CD14-positive monocyte (primary cell): ENCODE measurements at regions not wholly inside any gene's neighbourhood (a gene's known extent, or its start where the extent isn't known, plus 50 kb on each side); places are given as distances from the start of the nearest gene placed in this dataset.

Experiments
- DNase-seq, 3 donors: peaks; one replicate each; pipeline ENCODE4 v3.0.0-alpha.2; 2011 to 2022
- H2AFZ ChIP-seq: 2 replicates; pipeline ENCODE4 v1.6.0; 2012; ENCODE audit warnings: mild to moderate bottlenecking, low read depth, low read length, inconsistent platforms; ENCODE audit not compliant: insufficient read depth, poor library complexity, severe bottlenecking
- H3K27ac ChIP-seq, 2 donors: 1 replicate in 1 of 2; 2 replicates in 1 of 2; pipeline ENCODE4 v1.5.1; 2012 to 2013; ENCODE audit warnings: low read length in 2 of 2, control low read depth in 1 of 2, inconsistent platforms in 1 of 2, low read depth in 1 of 2, mild to moderate bottlenecking in 1 of 2
- H3K27me3 ChIP-seq, 2 donors: one replicate each; pipeline versions ENCODE4 v1.6.0 to v1.6.1; 2011 to 2013; ENCODE audit warnings: low read length in 2 of 2; ENCODE audit not compliant: control insufficient read depth in 2 of 2, insufficient read depth in 2 of 2
- H3K36me3 ChIP-seq, 2 donors: replicated peaks in 1 of 2; 1 replicate in 1 of 2; 2 replicates in 1 of 2; pipeline versions ENCODE4 v1.5.1 to v1.6.1; 2012 to 2013; ENCODE audit warnings: low read length in 2 of 2, control low read depth in 1 of 2, inconsistent platforms in 1 of 2, mild to moderate bottlenecking in 1 of 2; ENCODE audit not compliant: insufficient read depth in 2 of 2, control insufficient read depth in 1 of 2
- H3K4me1 ChIP-seq, 2 donors: 1 replicate in 1 of 2; 2 replicates in 1 of 2; pipeline versions ENCODE4 v1.5.1 to v1.6.1; 2012 to 2013; ENCODE audit warnings: low read length in 2 of 2, control low read depth in 1 of 2, inconsistent platforms in 1 of 2, mild to moderate bottlenecking in 1 of 2, moderate library complexity in 1 of 2; ENCODE audit not compliant: insufficient read depth in 2 of 2, control insufficient read depth in 1 of 2
- H3K4me2 ChIP-seq: replicated peaks from 2 replicates; pipeline ENCODE3; 2012; ENCODE audit warnings: low read length, moderate library complexity, mild to moderate bottlenecking; ENCODE audit not compliant: poor library complexity, severe bottlenecking; ENCODE audit errors: extremely low read depth
- H3K4me3 ChIP-seq, 3 experiments: fragments of 200-600 bp in 1 of 3; sonication (generic) in 1 of 3; replicated peaks in 1 of 3; 1 replicate in 2 of 3; 2 replicates in 1 of 3; pipeline ENCODE4 v1.5.1; 2011 to 2013; ENCODE audit warnings: low read length in 3 of 3, mild to moderate bottlenecking in 3 of 3, control low read depth in 2 of 3, low read depth in 2 of 3, inconsistent platforms in 1 of 3, moderate library complexity in 1 of 3
- H3K79me2 ChIP-seq: 2 replicates; pipeline ENCODE4 v1.6.0; 2012; ENCODE audit warnings: mild to moderate bottlenecking, control low read depth, inconsistent platforms, low read length, moderate library complexity; ENCODE audit not compliant: insufficient read depth
- H3K9ac ChIP-seq: 2 replicates; pipeline ENCODE4 v1.6.0; 2017; ENCODE audit warnings: low read length, mild to moderate bottlenecking; ENCODE audit not compliant: insufficient read depth, poor library complexity, severe bottlenecking
- H3K9me3 ChIP-seq, 2 donors: replicated peaks in 1 of 2; 1 replicate in 1 of 2; 2 replicates in 1 of 2; pipeline versions ENCODE4 v1.5.1 to v1.6.1; 2012 to 2013; ENCODE audit warnings: low read length in 2 of 2, control low read depth in 1 of 2; ENCODE audit not compliant: control insufficient read depth in 1 of 2, insufficient read depth in 1 of 2
- H4K20me1 ChIP-seq: 2 replicates; pipeline ENCODE4 v1.6.0; 2012; ENCODE audit warnings: mild to moderate bottlenecking, low read length, control low read depth, moderate library complexity; ENCODE audit not compliant: insufficient read depth
- H3K27ac Mint-ChIP-seq, 7 donors: one replicate each; pipeline ENCODE4 v1.8.0; 2020; ENCODE audit warnings: mild to moderate bottlenecking in 7 of 7, mixed read lengths in 7 of 7, moderate library complexity in 6 of 7, inconsistent platforms in 2 of 7
- H3K27me3 Mint-ChIP-seq, 3 donors: one replicate each; pipeline ENCODE4 v1.8.0; 2021 to 2022; ENCODE audit warnings: low read depth in 3 of 3, mild to moderate bottlenecking in 3 of 3, mixed read lengths in 3 of 3, moderate library complexity in 3 of 3, inconsistent platforms in 1 of 3
- H3K36me3 Mint-ChIP-seq, 2 donors: one replicate each; pipeline ENCODE4 v1.8.0; 2020; ENCODE audit warnings: mixed read lengths in 2 of 2, inconsistent platforms in 1 of 2, mild to moderate bottlenecking in 1 of 2
- H3K4me1 Mint-ChIP-seq: one replicate; pipeline ENCODE4 v1.8.0; 2020; ENCODE audit warnings: mild to moderate bottlenecking, mixed read lengths
- H3K4me3 Mint-ChIP-seq, 2 donors: one replicate each; pipeline ENCODE4 v1.8.0; 2020; ENCODE audit warnings: mild to moderate bottlenecking in 2 of 2, mixed read lengths in 2 of 2, moderate library complexity in 1 of 2
- H3K9me3 Mint-ChIP-seq, 7 donors: one replicate each; pipeline ENCODE4 v1.8.0; 2020 to 2022; ENCODE audit warnings: mixed read lengths in 7 of 7, mild to moderate bottlenecking in 6 of 7, moderate library complexity in 6 of 7, inconsistent platforms in 2 of 7
- WGBS: methylation state at CpG from one replicate; pipeline ENCODE4 v1.1.5; 2013; ENCODE audit warnings: missing lambda C conversion rate; ENCODE audit not compliant: insufficient coverage; 5-methylcytosine and 5-hydroxymethylcytosine counted together
- intact Hi-C, 2 donors: fragments of 100-400 bp; cut with micrococcal nuclease; formaldehyde crosslinking; loops; one replicate each; pipeline versions ENCODE4 v1.15.0 to v1.15.1; 2023
- TF ChIP-seq, protein P1 (sequence below): fragments of 200-600 bp; IDR thresholded peaks from one replicate; pipeline ENCODE4 v1.8.0; 2022; ENCODE audit warnings: antibody characterized with exemption, mild to moderate bottlenecking

DNA sequence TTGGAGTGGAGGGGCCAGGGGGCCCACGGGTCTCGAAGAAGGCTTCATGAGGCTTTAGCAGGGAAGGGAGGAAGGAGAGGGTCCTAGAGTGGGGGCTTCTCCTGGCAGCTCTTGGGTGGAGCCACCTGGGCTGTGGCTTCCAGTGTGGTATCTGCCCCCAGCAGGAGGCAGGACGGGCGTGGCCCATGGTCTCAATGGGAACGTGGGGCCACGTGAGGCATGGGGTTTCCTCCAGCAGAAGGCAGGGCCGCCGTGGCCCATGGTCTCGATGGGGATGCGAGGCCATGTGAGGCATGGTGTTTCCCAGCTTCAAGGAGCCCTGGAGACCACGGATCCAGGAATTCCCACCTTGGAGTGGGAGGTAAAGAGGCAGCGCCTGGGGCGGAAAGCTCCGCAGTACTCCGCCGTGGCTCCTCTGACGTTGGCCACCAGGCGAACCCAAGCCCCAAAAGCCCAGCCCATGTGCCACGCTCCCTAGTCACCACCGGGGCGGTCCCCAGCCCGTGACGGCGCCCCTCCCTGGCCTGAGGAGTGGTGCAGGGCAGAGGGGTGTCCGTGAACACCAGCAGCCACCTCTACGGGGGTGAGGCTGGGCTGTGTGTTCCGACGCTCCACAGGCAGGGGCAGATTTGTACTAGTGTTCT lies 62.0 kb upstream of the GATA5 start:
- intact Hi-C loops, result no loop called here
- H2AFZ ChIP-seq, result no peak overlapping the region
- no peaks in the 10 kb centered on the region for H4K20me1 ChIP-seq
- H3K27me3 ChIP-seq, result no peaks in the 10 kb centered on the region
- no peak overlapping the region for H3K27ac ChIP-seq
- no peaks in the 10 kb centered on the region for H3K9me3 ChIP-seq
- H3K36me3 ChIP-seq, result no peaks in the 10 kb centered on the region
- H3K4me1 ChIP-seq, result no peaks in the 10 kb centered on the region
- no peaks in the 10 kb centered on the region for H3K79me2 ChIP-seq
- no peak overlapping the region for H3K4me3 ChIP-seq
- Mint-ChIP-seq H3K27ac (peak overlapping the region in 1 of 7 donors; percentile 50), H3K36me3 (no peaks in the 10 kb centered on the region), H3K9me3 (no peaks in the 10 kb centered on the region), H3K4me1 (no peaks in the 10 kb centered on the region), H3K27me3 (peaks cover 2 to 9% (median 3%) of the 10 kb centered on the region in 3 donors), H3K4me3 (no peak overlapping the region)
- no peak for DNase-seq
- WGBS, result 87% methylated on average over 24 of the region's 28 CpGs
- no peak overlapping the region for H3K9ac ChIP-seq
- TF ChIP-seq, protein P1, sequence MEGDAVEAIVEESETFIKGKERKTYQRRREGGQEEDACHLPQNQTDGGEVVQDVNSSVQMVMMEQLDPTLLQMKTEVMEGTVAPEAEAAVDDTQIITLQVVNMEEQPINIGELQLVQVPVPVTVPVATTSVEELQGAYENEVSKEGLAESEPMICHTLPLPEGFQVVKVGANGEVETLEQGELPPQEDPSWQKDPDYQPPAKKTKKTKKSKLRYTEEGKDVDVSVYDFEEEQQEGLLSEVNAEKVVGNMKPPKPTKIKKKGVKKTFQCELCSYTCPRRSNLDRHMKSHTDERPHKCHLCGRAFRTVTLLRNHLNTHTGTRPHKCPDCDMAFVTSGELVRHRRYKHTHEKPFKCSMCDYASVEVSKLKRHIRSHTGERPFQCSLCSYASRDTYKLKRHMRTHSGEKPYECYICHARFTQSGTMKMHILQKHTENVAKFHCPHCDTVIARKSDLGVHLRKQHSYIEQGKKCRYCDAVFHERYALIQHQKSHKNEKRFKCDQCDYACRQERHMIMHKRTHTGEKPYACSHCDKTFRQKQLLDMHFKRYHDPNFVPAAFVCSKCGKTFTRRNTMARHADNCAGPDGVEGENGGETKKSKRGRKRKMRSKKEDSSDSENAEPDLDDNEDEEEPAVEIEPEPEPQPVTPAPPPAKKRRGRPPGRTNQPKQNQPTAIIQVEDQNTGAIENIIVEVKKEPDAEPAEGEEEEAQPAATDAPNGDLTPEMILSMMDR, result no peak
- no peak overlapping the region for H3K4me2 ChIP-seq

DNA sequence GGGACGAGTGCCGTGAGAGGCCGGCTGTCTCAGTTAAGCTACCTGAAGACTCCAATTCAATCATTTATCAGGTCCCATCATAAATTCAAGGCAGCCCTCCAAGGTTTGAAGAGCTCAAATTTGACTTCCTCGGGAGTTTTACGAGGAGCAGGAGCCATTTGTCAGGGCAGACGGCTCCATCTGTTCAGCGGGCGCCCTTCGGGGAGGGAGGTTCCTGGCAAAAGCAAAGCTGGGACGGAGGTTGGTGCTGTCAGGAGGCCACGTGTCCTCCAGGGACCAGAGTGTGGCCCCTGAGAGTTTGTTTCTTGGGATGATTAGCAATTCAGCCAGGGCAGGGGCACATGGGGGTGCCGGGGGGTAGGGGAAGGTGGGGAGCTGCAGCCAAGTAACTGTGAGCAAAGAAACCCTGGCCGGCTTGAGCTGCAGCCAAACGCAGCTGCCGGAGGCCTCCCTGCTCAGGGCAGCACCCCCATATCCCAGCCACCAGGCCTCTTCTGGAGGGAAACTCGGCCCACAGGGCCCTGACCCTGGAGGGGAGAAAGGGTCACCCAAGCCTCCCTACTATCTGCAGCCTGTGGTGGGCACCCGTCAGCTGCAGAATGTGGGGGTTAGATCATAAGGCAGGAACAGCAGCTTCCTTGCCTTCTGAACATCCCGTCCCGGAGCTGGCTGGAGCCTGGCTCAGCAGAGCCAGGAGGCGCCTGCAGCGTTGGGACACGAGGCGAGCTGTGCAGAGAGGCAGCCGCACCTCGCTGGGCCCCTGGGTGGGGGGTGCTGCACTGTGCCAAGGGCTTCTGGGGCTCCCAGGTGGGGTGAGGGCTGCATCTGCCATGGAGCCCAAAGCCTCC lies 63.6 kb upstream of the GATA5 start:
- Mint-ChIP-seq H3K9me3 (peaks cover 0 to 2% (median under 1%) of the 10 kb centered on the region in 7 donors), H3K36me3 (no peaks in the 10 kb centered on the region), H3K4me3 (no peak overlapping the region), H3K4me1 (no peaks in the 10 kb centered on the region), H3K27me3 (peaks cover 0 to 1% (median 1%) of the 10 kb centered on the region in 3 donors), H3K27ac (peak overlapping the region in 1 of 7 donors; percentile 30)
- Histone ChIP-seq H3K9ac (no peak overlapping the region), H3K4me2 (no peak overlapping the region), H3K4me3 (no peak overlapping the region), H3K4me1 (no peaks in the 10 kb centered on the region), H2AFZ (no peak overlapping the region), H3K36me3 (no peaks in the 10 kb centered on the region), H3K27me3 (no peaks in the 10 kb centered on the region), H4K20me1 (no peaks in the 10 kb centered on the region), H3K27ac (no peak overlapping the region), H3K9me3 (peaks cover 0 to under 1% of the 10 kb centered on the region in 2 donors), H3K79me2 (no peaks in the 10 kb centered on the region)
- 89% methylated on average over 19 of the region's 25 CpGs for WGBS
- DNase-seq, result no peak
- TF ChIP-seq, protein P1, result no peak
- intact Hi-C loops, result no loop called here
